RWPE2 (cell line): ENCODE measurements at regions not wholly inside any gene's neighbourhood (a gene's known extent, or its start where the extent isn't known, plus 50 kb on each side); places are given as distances from the start of the nearest gene placed in this dataset.
"Not testable (repeated sequence)": the region's sequence is repeated elsewhere in the genome, so short reads cannot be mapped to it uniquely, and the experiment has no call there.

Experiments
- ATAC-seq: fragments of 200-7000 bp; cut with Tn5 transposase; 3 replicates; pipeline ENCODE4 v1.9.1; 2021; ENCODE audit warnings: low read depth
- DNase-seq: peaks from one replicate; pipeline ENCODE4 v3.0.0-alpha.2; 2020; ENCODE audit warnings: low spot score
- H3K27ac ChIP-seq: fragments of 450-650 bp; 2 replicates; pipeline ENCODE4 v1.5.1; 2017; ENCODE audit warnings: mild to moderate bottlenecking; ENCODE audit not compliant: poor library complexity, severe bottlenecking
- H3K27me3 ChIP-seq: fragments of 250-450 bp; sonication (Bioruptor Pico); 2 replicates; pipeline ENCODE4 v1.5.1; 2021; ENCODE audit warnings: mild to moderate bottlenecking, moderate library complexity; ENCODE audit not compliant: insufficient read depth, poor library complexity, severe bottlenecking
- H3K36me3 ChIP-seq: fragments of 250-450 bp; sonication (Bioruptor Pico); 2 replicates; pipeline ENCODE4 v1.5.1; 2020; ENCODE audit warnings: low read depth, mild to moderate bottlenecking, moderate library complexity
- H3K4me1 ChIP-seq: fragments of 250-450 bp; sonication (Bioruptor Pico); 2 replicates; pipeline ENCODE4 v1.5.1; 2021; ENCODE audit warnings: mild to moderate bottlenecking, moderate library complexity; ENCODE audit not compliant: insufficient read depth, poor library complexity, severe bottlenecking
- H3K4me3 ChIP-seq: fragments of 250-450 bp; sonication (Bioruptor Pico); 2 replicates; pipeline ENCODE4 v1.5.1; 2021; ENCODE audit warnings: mild to moderate bottlenecking, moderate library complexity; ENCODE audit not compliant: severe bottlenecking
- H3K9me3 ChIP-seq: fragments of 250-450 bp; sonication (Bioruptor Pico); 2 replicates; pipeline ENCODE4 v1.5.1; 2021; ENCODE audit warnings: mild to moderate bottlenecking, moderate library complexity; ENCODE audit not compliant: severe bottlenecking
- TF ChIP-seq, protein P1 (sequence below): fragments of 450-650 bp; IDR thresholded peaks from one replicate; pipeline ENCODE4 v1.5.1; 2017; ENCODE audit warnings: mild to moderate bottlenecking, moderate library complexity; ENCODE audit not compliant: poor library complexity, severe bottlenecking

GRCh38 chr2:869357-869871 is 81.2 kb upstream of the SNTG2 start:
- H3K4me1 ChIP-seq = no peaks in the 10 kb centered on the region
- no peaks in the 10 kb centered on the region for H3K27me3 ChIP-seq
- TF ChIP-seq, protein P1, sequence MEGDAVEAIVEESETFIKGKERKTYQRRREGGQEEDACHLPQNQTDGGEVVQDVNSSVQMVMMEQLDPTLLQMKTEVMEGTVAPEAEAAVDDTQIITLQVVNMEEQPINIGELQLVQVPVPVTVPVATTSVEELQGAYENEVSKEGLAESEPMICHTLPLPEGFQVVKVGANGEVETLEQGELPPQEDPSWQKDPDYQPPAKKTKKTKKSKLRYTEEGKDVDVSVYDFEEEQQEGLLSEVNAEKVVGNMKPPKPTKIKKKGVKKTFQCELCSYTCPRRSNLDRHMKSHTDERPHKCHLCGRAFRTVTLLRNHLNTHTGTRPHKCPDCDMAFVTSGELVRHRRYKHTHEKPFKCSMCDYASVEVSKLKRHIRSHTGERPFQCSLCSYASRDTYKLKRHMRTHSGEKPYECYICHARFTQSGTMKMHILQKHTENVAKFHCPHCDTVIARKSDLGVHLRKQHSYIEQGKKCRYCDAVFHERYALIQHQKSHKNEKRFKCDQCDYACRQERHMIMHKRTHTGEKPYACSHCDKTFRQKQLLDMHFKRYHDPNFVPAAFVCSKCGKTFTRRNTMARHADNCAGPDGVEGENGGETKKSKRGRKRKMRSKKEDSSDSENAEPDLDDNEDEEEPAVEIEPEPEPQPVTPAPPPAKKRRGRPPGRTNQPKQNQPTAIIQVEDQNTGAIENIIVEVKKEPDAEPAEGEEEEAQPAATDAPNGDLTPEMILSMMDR = no peak
- ATAC-seq (no peak), DNase-seq (no peak)
- no peak overlapping the region for H3K4me3 ChIP-seq
- no peak overlapping the region for H3K27ac ChIP-seq
- no peaks in the 10 kb centered on the region for H3K9me3 ChIP-seq
- no peaks in the 10 kb centered on the region for H3K36me3 ChIP-seq

DNA sequence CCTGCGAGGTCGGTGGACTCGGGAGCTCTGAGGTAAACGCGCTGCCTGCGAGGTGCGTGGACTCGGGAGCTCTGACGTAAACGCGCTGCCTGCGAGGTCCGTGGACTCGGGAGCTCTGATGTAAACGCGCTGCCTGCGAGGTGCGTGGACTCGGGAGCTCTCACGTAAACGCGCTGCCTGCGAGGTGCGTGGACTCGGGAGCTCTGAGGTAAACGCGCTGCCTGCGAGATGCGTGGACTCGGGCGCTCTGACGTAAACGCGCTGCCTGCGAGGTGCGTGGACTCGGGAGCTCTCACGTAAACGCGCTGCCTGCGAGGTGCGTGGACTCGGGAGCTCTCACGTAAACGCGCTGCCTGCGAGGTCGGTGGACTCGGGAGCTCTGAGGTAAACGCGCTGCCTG is 81.8 kb upstream of the SNTG2 start:
- not testable (repeated sequence) for H3K27me3 ChIP-seq, H3K4me3 ChIP-seq, H3K27ac ChIP-seq, DNase-seq, H3K9me3 ChIP-seq, H3K4me1 ChIP-seq, ATAC-seq, H3K36me3 ChIP-seq

- H3K4me3 ChIP-seq = no peak overlapping the region
- no peak overlapping the region for H3K27ac ChIP-seq
- H3K4me1 ChIP-seq = no peaks in the 10 kb centered on the region
- no peaks in the 10 kb centered on the region for H3K36me3 ChIP-seq
- no peaks in the 10 kb centered on the region for H3K9me3 ChIP-seq
- TF ChIP-seq, protein P1 = no peak
- no peak for ATAC-seq
- no peak for DNase-seq
- H3K27me3 ChIP-seq = no peaks in the 10 kb centered on the region
These were observed 83.4 kb upstream of the SNTG2 start for GRCh38 chr2:867296-867695.

GRCh38 chr2:866887-867286 is 83.8 kb upstream of the SNTG2 start:
- no peak for ATAC-seq
- DNase-seq = no peak
- TF ChIP-seq, protein P1 = no peak
- Histone ChIP-seq H3K4me3 (no peak overlapping the region), H3K4me1 (no peaks in the 10 kb centered on the region), H3K27ac (no peak overlapping the region), H3K9me3 (no peaks in the 10 kb centered on the region), H3K36me3 (no peaks in the 10 kb centered on the region), H3K27me3 (no peaks in the 10 kb centered on the region)

DNA sequence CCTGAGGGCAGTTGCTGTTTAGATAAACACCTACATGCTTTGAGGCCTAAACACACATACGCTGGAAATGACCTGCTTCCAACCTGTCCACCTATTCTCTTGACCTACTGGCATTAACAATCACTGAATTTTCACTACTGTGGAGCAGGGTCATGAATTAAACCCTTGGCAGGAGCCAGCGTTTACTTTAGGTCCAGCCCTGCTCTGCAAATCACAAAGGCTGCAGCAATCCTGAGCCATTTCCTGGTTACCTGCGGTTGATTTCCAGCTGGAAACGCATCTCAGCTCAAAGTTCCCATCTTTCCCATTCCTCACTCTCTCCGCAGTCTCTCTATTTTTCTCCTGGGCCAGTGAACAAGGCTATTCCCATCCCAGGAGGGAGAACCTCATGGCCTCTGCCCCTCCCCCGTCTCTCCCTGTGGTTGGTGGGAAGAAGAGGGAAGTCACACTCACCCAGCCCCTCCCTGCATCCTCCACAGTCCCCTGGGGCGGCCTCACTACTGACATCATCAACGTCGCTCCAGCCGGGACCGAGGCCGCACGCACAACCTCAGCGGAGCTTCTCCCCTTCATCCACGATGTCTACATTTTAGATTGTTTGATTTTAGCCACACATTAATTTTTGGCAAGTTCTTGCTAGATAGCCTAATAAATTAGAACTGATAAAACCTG is 84.5 kb upstream of the SNTG2 start:
- Histone ChIP-seq H3K4me3 (no peak overlapping the region), H3K36me3 (no peaks in the 10 kb centered on the region), H3K4me1 (no peaks in the 10 kb centered on the region), H3K9me3 (no peaks in the 10 kb centered on the region), H3K27me3 (no peaks in the 10 kb centered on the region), H3K27ac (no peak overlapping the region)
- TF ChIP-seq, protein P1 = no peak
- no peak for ATAC-seq
- no peak for DNase-seq
